A673 (cell line): ENCODE measurements at regions not wholly inside any gene's neighbourhood (a gene's known extent, or its start where the extent isn't known, plus 50 kb on each side); places are given as distances from the start of the nearest gene placed in this dataset.

ENCODE experiments used
- BruUV-seq: library from RNA; stranded (reverse); fragments of 400-500 nt; replicated peaks from 2 replicates; lab custom pipeline; 2021; lab: Mats Ljungman, UMichigan
- CTCF ChIA-PET: fragments of 300-600 bp; sonication (Branson Sonifier 250); formaldehyde crosslinking; loops from one replicate; lab custom pipeline; 2022; ENCODE audit warnings: antibody characterized with exemption; lab: Charles Lee
- POLR2A ChIA-PET: fragments of 300-600 bp; sonication (Branson Sonifier 250); formaldehyde crosslinking; loops from one replicate; lab custom pipeline; 2022; ENCODE audit warnings: antibody characterized with exemption; ENCODE audit not compliant: low non-redundant PET; lab: Charles Lee
- DNase-seq: peaks from one replicate; pipeline ENCODE4 v3.0.0-alpha.2; 2015; ENCODE audit warnings: low spot score
- H3K27ac ChIP-seq: fragments of 200-600 bp; sonication (generic); 2 replicates; pipeline ENCODE4 v1.5.1; 2016; ENCODE audit warnings: mixed run types, low read depth, mild to moderate bottlenecking, mixed read lengths, antibody characterized with exemption, low read length; ENCODE audit not compliant: poor library complexity, severe bottlenecking
- H3K27me3 ChIP-seq: fragments of 200-600 bp; sonication (generic); replicated peaks from 2 replicates; pipeline ENCODE4 v1.6.1; 2017; ENCODE audit warnings: mixed run types, low read depth, mild to moderate bottlenecking, mixed read lengths, antibody characterized with exemption, low read length; ENCODE audit not compliant: insufficient read depth, poor library complexity
- H3K36me3 ChIP-seq: fragments of 200-600 bp; sonication (generic); 2 replicates; pipeline ENCODE4 v1.6.1; 2016; ENCODE audit warnings: mixed run types, mild to moderate bottlenecking, mixed read lengths, antibody characterized with exemption, low read length; ENCODE audit not compliant: insufficient read depth, poor library complexity, severe bottlenecking
- H3K4me1 ChIP-seq: fragments of 200-600 bp; sonication (generic); 2 replicates; pipeline ENCODE4 v1.6.1; 2017; ENCODE audit warnings: mixed run types, mild to moderate bottlenecking, mixed read lengths, antibody characterized with exemption, low read length; ENCODE audit not compliant: insufficient read depth, poor library complexity, severe bottlenecking
- H3K4me3 ChIP-seq: fragments of 200-600 bp; sonication (generic); 2 replicates; pipeline ENCODE4 v1.5.1; 2016; ENCODE audit warnings: low read depth, mixed run types, mild to moderate bottlenecking, mixed read lengths, low read length; ENCODE audit not compliant: poor library complexity, severe bottlenecking
- H3K9me3 ChIP-seq: fragments of 200-600 bp; sonication (generic); 2 replicates; pipeline ENCODE4 v1.6.1; 2016; ENCODE audit warnings: mixed run types, low read depth, mild to moderate bottlenecking, mixed read lengths, antibody characterized with exemption, low read length; ENCODE audit not compliant: poor library complexity, severe bottlenecking
- EZH2 ChIP-seq: fragments of 200-600 bp; sonication (generic); IDR thresholded peaks from 2 replicates; pipeline ENCODE4 v1.6.1; 2017; ENCODE audit warnings: borderline replicate concordance, low read depth, mild to moderate bottlenecking, mixed read lengths, antibody characterized with exemption, low read length; ENCODE audit not compliant: poor library complexity, severe bottlenecking
- intact Hi-C: fragments of 100-400 bp; cut with micrococcal nuclease; formaldehyde crosslinking; loops from one replicate; pipeline ENCODE4 v1.10.0; 2022; ENCODE audit not compliant: unreplicated experiment
- TF ChIP-seq, protein P1 (sequence below): fragments of 300-800, 200-600 bp; sonication (generic); conservative IDR thresholded peaks from 2 replicates; pipeline ENCODE4 v1.5.1; 2017; ENCODE audit warnings: low read depth, mild to moderate bottlenecking, antibody characterized with exemption, low read length, moderate library complexity, mixed read lengths

DNA sequence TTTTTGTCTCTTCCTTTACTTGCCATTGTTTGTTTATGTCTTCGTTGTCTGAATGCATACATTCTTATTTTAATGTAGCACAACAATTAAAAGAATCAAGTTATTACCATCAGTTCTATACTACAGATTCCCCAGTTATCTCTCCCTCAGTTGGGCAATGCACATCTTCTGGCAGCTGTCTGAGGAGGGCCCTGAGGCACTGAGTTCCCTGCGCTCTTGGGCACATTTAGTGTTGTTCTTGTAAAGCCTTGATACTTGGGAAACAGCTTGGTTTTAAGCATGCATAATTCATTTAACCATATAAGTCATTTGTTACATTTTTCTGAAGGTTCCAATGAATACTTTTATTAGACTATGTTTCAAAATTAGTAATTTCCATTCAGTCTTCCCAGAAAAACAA, 117.9 kb downstream of the C6orf118 start:
- ChIA-PET POLR2A (no interaction called here), CTCF (no interaction called here)
- Histone ChIP-seq H3K4me3 (no peak overlapping the region), H3K36me3 (no peaks in the 10 kb centered on the region), H3K27me3 (no peaks in the 10 kb centered on the region), H3K4me1 (no peaks in the 10 kb centered on the region), H3K27ac (no peak overlapping the region), H3K9me3 (no peaks in the 10 kb centered on the region)
- BruUV-seq, result no TSS peak
- TF ChIP-seq, protein P1, sequence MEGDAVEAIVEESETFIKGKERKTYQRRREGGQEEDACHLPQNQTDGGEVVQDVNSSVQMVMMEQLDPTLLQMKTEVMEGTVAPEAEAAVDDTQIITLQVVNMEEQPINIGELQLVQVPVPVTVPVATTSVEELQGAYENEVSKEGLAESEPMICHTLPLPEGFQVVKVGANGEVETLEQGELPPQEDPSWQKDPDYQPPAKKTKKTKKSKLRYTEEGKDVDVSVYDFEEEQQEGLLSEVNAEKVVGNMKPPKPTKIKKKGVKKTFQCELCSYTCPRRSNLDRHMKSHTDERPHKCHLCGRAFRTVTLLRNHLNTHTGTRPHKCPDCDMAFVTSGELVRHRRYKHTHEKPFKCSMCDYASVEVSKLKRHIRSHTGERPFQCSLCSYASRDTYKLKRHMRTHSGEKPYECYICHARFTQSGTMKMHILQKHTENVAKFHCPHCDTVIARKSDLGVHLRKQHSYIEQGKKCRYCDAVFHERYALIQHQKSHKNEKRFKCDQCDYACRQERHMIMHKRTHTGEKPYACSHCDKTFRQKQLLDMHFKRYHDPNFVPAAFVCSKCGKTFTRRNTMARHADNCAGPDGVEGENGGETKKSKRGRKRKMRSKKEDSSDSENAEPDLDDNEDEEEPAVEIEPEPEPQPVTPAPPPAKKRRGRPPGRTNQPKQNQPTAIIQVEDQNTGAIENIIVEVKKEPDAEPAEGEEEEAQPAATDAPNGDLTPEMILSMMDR, result no peak
- TF ChIP-seq EZH2, result no peak
- intact Hi-C loops, result no loop called here
- DNase-seq, result no peak

DNA sequence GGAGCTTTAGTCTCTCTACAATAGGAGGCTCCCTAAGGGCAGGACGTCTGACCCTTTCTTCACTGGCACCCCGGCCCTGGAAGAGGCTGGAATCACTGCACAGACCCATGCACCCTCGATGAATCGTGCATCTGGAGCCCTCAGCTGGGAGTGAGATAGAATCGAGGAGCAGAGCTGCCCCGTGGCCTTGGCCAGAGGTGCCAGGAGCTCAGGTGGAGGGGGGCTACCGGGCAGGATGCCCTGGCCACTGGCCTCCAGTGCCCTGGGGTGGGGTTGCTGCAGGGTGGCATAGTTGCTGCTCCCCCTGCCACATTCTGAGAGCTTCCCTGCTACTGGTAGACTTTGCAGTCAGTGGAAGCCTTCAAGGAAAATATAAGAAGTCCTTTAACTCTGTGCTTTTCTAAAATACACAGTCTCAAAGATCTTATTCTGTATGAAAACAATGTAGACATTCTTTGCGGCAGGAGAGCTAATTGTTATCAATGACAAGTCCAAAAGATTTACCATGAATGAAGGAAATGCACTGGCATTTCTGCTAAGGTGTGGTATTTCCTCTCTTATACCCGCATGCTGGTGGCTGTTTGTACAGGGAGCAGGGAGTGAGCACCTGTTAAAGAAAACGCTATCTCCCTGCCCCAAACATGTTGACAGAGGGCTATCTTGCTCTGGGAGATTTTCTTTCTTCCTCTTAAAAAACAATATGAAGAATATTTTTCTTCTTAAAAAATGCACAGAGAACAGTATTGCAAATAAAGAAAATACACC, 122.8 kb downstream of the C6orf118 start:
- H3K4me3 ChIP-seq, result no peak overlapping the region
- H3K27ac ChIP-seq, result no peak overlapping the region
- H3K9me3 ChIP-seq, result no peaks in the 10 kb centered on the region
- intact Hi-C loops, result no loop called here
- POLR2A ChIA-PET, result no interaction called here
- TF ChIP-seq, protein P1, result no peak
- TF ChIP-seq EZH2, result no peak
- no peaks in the 10 kb centered on the region for H3K27me3 ChIP-seq
- no TSS peak for BruUV-seq
- DNase-seq, result no peak
- H3K4me1 ChIP-seq, result no peaks in the 10 kb centered on the region
- CTCF ChIA-PET, result no interaction called here
- no peaks in the 10 kb centered on the region for H3K36me3 ChIP-seq

DNA sequence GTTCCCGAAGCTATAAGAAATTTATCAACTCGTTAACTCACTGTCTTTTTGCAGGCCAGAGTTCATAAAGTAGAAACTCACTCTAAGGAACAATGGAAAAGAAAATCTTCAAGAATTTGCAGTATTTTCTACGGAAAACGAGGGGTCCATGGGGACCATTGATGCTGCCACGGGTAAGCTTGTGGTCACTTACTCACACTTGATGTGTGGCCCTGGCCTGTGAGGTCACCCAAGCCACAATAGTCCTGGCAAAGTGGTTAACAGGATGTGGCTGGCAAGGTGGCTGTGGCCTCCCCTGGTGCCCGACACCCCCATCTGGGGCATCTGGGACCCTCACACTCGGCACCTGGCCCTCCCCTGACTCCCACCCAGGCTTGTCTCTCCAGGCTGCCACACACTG, 123.4 kb downstream of the C6orf118 start:
- no peak overlapping the region for H3K27ac ChIP-seq
- CTCF ChIA-PET, result no interaction called here
- no TSS peak for BruUV-seq
- intact Hi-C loops, result no loop called here
- no peaks in the 10 kb centered on the region for H3K4me1 ChIP-seq
- no peak for DNase-seq
- POLR2A ChIA-PET, result no interaction called here
- H3K4me3 ChIP-seq, result no peak overlapping the region
- no peaks in the 10 kb centered on the region for H3K9me3 ChIP-seq
- no peaks in the 10 kb centered on the region for H3K36me3 ChIP-seq
- TF ChIP-seq EZH2, result no peak
- TF ChIP-seq, protein P1, result no peak
- H3K27me3 ChIP-seq, result no peaks in the 10 kb centered on the region
